PC-3 (cell line): ENCODE measurements at regions not wholly inside any gene's neighbourhood (a gene's known extent, or its start where the extent isn't known, plus 50 kb on each side); places are given as distances from the start of the nearest gene placed in this dataset.

Source experiments
- EZH2phosphoT487 ChIP-seq: fragments of 300-600 bp; sonication (generic); IDR thresholded peaks from 2 replicates; pipeline ENCODE4 v1.6.1; 2018; ENCODE audit warnings: mild to moderate bottlenecking, antibody characterized with exemption, low read length, borderline replicate concordance
- TF ChIP-seq, protein P1 (sequence below): fragments of 300-600 bp; sonication (generic); conservative IDR thresholded peaks from 2 replicates; pipeline ENCODE4 v1.5.1; 2017; ENCODE audit warnings: antibody characterized with exemption, low read depth, mild to moderate bottlenecking, low read length

DNA sequence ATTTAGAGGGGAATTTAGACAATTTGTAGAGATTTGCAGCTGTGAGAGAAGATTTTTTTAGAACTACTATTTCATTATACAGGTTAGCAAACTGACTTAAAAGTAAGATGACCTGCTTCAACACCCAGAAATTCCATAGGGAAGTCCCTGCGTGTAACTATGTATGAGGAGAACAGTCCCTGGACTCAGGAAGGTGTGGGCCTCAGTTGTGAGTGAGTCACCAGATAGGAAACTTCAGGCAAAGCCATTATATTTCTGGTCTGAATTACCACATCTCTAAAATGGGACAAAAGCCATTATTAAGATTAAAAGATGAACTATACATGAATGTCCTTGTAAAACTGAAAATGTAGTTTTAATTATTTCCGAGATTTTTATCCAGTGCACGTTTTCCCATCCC is 488.3 kb upstream of the GOLIM4 start:
- TF ChIP-seq, protein P1, sequence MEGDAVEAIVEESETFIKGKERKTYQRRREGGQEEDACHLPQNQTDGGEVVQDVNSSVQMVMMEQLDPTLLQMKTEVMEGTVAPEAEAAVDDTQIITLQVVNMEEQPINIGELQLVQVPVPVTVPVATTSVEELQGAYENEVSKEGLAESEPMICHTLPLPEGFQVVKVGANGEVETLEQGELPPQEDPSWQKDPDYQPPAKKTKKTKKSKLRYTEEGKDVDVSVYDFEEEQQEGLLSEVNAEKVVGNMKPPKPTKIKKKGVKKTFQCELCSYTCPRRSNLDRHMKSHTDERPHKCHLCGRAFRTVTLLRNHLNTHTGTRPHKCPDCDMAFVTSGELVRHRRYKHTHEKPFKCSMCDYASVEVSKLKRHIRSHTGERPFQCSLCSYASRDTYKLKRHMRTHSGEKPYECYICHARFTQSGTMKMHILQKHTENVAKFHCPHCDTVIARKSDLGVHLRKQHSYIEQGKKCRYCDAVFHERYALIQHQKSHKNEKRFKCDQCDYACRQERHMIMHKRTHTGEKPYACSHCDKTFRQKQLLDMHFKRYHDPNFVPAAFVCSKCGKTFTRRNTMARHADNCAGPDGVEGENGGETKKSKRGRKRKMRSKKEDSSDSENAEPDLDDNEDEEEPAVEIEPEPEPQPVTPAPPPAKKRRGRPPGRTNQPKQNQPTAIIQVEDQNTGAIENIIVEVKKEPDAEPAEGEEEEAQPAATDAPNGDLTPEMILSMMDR, result no peak
- TF ChIP-seq EZH2phosphoT487, result no peak
